Gastrocnemius medialis (tissue), 4 donors: ENCODE measurements at regions not wholly inside any gene's neighbourhood (a gene's known extent, or its start where the extent isn't known, plus 50 kb on each side); places are given as distances from the start of the nearest gene placed in this dataset.

Experiments
- ATAC-seq, 2 donors: fragments of 150-250 bp; one replicate each; pipeline ENCODE4 v1.9.1; 2016
- DNase-seq, 2 donors: peaks; one replicate each; pipeline ENCODE4 v3.0.0-alpha.2; 2019
- H3K27ac ChIP-seq, 4 donors: fragments of 200-600 bp; sonication (generic); 1 replicate in 1 of 4; 2 replicates in 3 of 4; pipeline ENCODE4 v1.5.1; 2016 to 2018; ENCODE audit warnings: mild to moderate bottlenecking in 2 of 4, moderate library complexity in 1 of 4
- H3K27me3 ChIP-seq, 3 donors: fragments of 200-600 bp; sonication (generic) in 2 of 3; 1 replicate in 1 of 3; 2 replicates in 2 of 3; pipeline versions ENCODE4 v1.5.1 to v1.6.0; 2016 to 2019; ENCODE audit warnings: mild to moderate bottlenecking in 1 of 3, moderate library complexity in 1 of 3
- H3K36me3 ChIP-seq, 2 donors: fragments of 200-600 bp; sonication (generic) in 1 of 2; one replicate each; pipeline ENCODE4 v1.5.1; 2017 to 2018
- H3K4me1 ChIP-seq, 2 donors: fragments of 200-600 bp; sonication (generic) in 1 of 2; one replicate each; pipeline ENCODE4 v1.5.1; 2016 to 2017; ENCODE audit warnings: mild to moderate bottlenecking in 2 of 2
- H3K4me3 ChIP-seq, 4 donors: fragments of 200-600 bp; sonication (generic) in 3 of 4; 1 replicate in 1 of 4; 2 replicates in 3 of 4; pipeline ENCODE4 v1.5.1; 2016 to 2019; ENCODE audit warnings: mild to moderate bottlenecking in 2 of 4
- H3K9me3 ChIP-seq, 3 donors: fragments of 200-600 bp; sonication (generic) in 2 of 3; 1 replicate in 1 of 3; 2 replicates in 2 of 3; pipeline ENCODE4 v1.5.1; 2016 to 2019
- POLR2A ChIP-seq, 2 donors: fragments of 450-650 bp; IDR thresholded peaks; one replicate each; pipeline ENCODE4 v1.6.1; 2017; ENCODE audit warnings: antibody characterized with exemption in 2 of 2, mild to moderate bottlenecking in 2 of 2, moderate library complexity in 2 of 2
- in situ Hi-C, 4 donors: fragments of 200-750 bp; cut with MboI; loops; one replicate each; pipeline versions ENCODE4 v1.15.0 to v1.8.0; 2017; ENCODE audit warnings: low sequenced_read_pairs in 4 of 4
- intact Hi-C: fragments of 100-400 bp; cut with DNase I; formaldehyde crosslinking; loops from one replicate; pipeline ENCODE4 v1.15.1; 2023; ENCODE audit warnings: low total_unique reads
- TF ChIP-seq, protein P1 (sequence below), 5 experiments: fragments of 450-650 bp in 3 of 5; fragments of 200-600 bp in 2 of 5; sonication (generic) in 2 of 5; IDR thresholded peaks in 4 of 5; conservative IDR thresholded peaks in 1 of 5; 1 replicate in 4 of 5; 2 replicates in 1 of 5; pipeline ENCODE4 v1.5.1; 2016 to 2019; ENCODE audit warnings: antibody characterized with exemption in 5 of 5, mild to moderate bottlenecking in 3 of 5, moderate library complexity in 3 of 5

DNA sequence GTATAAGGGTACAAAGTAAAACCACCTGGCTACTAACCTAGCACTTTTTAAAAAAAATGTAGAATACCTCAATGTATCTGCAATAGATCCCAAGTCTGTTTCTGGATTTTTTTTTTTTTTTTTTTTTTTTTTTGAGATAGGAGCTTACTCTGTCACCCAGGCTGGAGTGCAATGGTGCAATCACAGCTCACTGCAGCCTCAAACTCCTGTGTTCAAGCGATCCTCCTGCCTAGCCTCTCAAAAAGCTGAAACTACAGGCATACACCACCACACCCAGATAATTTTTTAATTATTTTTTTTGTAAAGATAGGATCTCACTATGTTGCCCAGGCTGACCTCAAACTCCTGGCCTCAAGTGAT, 537.5 kb upstream of the CAMK1G start:
- H3K27ac ChIP-seq, result no peak overlapping the region
- TF ChIP-seq, protein P1, sequence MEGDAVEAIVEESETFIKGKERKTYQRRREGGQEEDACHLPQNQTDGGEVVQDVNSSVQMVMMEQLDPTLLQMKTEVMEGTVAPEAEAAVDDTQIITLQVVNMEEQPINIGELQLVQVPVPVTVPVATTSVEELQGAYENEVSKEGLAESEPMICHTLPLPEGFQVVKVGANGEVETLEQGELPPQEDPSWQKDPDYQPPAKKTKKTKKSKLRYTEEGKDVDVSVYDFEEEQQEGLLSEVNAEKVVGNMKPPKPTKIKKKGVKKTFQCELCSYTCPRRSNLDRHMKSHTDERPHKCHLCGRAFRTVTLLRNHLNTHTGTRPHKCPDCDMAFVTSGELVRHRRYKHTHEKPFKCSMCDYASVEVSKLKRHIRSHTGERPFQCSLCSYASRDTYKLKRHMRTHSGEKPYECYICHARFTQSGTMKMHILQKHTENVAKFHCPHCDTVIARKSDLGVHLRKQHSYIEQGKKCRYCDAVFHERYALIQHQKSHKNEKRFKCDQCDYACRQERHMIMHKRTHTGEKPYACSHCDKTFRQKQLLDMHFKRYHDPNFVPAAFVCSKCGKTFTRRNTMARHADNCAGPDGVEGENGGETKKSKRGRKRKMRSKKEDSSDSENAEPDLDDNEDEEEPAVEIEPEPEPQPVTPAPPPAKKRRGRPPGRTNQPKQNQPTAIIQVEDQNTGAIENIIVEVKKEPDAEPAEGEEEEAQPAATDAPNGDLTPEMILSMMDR (IDR thresholded peaks at IDR 0.05 in 4 of 5, conservative IDR thresholded peaks at IDR 0.05 in 1 of 5), result no peak
- TF ChIP-seq POLR2A (IDR thresholded peaks at IDR 0.05), result no peak
- DNase-seq (no peak), ATAC-seq (no peak)
- no peaks in the 10 kb centered on the region for H3K4me1 ChIP-seq
- no peaks in the 10 kb centered on the region for H3K36me3 ChIP-seq
- in situ Hi-C loops (no loop called here), intact Hi-C loops (no loop called here)
- no peaks in the 10 kb centered on the region for H3K27me3 ChIP-seq
- H3K4me3 ChIP-seq, result no peak overlapping the region
- no peaks in the 10 kb centered on the region for H3K9me3 ChIP-seq

DNA sequence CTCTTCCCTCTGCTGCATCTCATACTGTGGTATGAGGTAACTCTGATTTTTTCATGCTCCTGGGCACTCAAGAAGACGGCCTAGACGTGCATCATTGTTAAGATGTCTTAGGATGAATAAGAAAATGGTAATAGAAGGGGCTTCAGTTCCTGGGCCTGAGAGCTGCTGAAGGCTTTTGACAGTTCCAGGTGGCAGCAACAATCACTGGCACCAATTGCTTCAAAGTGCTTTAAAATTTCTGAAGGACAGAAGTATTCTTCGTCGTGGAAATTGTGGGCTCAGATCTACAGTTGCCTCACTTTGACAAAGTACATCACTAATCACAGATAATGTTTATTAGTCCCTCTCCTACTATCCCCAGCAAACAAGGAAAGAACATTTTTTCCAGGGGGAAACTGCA, 536.6 kb upstream of the CAMK1G start:
- in situ Hi-C loops, result no loop called here
- Histone ChIP-seq H3K9me3 (no peaks in the 10 kb centered on the region), H3K4me3 (no peak overlapping the region), H3K4me1 (no peaks in the 10 kb centered on the region), H3K27me3 (no peaks in the 10 kb centered on the region), H3K36me3 (no peaks in the 10 kb centered on the region), H3K27ac (no peak overlapping the region)
- ATAC-seq (no peak), DNase-seq (no peak)
- intact Hi-C loops, result no loop called here
- no peak for TF ChIP-seq POLR2A (IDR thresholded peaks at IDR 0.05)
- TF ChIP-seq, protein P1 (IDR thresholded peaks at IDR 0.05 in 4 of 5, conservative IDR thresholded peaks at IDR 0.05 in 1 of 5), result no peak

DNA sequence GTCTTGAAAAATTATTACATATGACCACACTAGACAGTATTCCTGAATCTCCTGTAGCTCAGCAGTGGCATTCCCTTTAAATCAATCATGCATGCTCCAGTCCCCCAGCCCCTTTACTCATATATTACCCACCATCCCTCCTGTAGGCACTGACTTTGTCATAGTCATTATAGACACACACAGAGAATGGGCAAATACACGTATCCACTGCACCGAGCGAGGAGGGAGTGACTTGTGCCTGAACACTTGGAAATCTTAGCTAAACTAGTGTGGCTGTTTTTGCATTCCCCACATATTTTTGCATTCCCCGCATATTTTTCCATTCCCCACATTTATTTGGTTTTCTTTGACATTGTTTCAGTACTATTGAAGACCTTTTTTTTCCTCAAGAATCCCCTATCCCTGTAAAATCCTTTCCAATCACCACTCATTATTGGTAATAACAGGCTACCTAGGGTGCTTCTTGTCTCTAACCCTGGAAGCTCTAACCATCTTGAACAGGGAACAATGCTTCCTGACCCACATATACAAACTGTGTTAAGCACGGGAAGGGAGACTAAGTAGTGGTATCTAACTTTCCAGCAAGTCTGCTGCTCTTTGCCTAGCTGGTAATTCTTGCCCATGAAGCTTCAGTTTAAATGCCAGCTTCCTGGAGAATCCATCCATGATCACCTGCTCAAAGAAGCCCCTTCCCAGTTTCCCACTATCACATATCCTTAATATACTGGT, 534.4 kb upstream of the CAMK1G start:
- Histone ChIP-seq H3K4me3 (no peak overlapping the region), H3K9me3 (no peaks in the 10 kb centered on the region), H3K4me1 (no peaks in the 10 kb centered on the region), H3K27ac (no peak overlapping the region), H3K36me3 (no peaks in the 10 kb centered on the region), H3K27me3 (no peaks in the 10 kb centered on the region)
- in situ Hi-C loops, result no loop called here
- TF ChIP-seq, protein P1 (IDR thresholded peaks at IDR 0.05 in 4 of 5, conservative IDR thresholded peaks at IDR 0.05 in 1 of 5), result no peak
- TF ChIP-seq POLR2A (IDR thresholded peaks at IDR 0.05), result no peak
- no peak for ATAC-seq
- intact Hi-C loops, result no loop called here
- no peak for DNase-seq

GRCh38 chr1:209051570-209051969, 531.9 kb upstream of the CAMK1G start:
- Histone ChIP-seq H3K27me3 (no peaks in the 10 kb centered on the region), H3K9me3 (peaks cover 0 to under 1% (median 0%) of the 10 kb centered on the region in 3 donors), H3K27ac (no peak overlapping the region), H3K4me1 (no peaks in the 10 kb centered on the region), H3K4me3 (no peak overlapping the region), H3K36me3 (no peaks in the 10 kb centered on the region)
- DNase-seq (no peak), ATAC-seq (no peak)
- in situ Hi-C loops, result no loop called here
- TF ChIP-seq POLR2A (IDR thresholded peaks at IDR 0.05), result no peak
- TF ChIP-seq, protein P1 (IDR thresholded peaks at IDR 0.05 in 4 of 5, conservative IDR thresholded peaks at IDR 0.05 in 1 of 5), result no peak
- intact Hi-C loops, result no loop called here

DNA sequence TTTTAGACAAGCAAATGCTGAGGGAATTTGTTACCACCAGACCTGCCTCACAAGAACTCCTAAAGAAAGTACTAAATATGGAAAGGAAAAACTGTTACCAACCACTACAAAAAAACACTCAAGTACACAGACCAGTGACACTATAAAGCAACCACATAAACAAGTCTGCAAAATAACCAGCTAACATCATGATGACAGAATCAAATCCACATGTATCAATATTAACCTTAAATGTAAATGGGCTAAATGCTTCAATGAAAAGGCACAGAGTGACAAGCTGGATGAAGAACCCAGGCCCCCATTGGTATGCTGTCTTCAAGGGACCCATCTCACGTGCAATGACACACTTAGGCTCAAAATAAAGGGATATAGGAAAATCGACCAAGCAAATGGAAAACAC, 529.9 kb upstream of the CAMK1G start:
- no peaks in the 10 kb centered on the region for H3K36me3 ChIP-seq
- in situ Hi-C loops (no loop called here), intact Hi-C loops (no loop called here)
- ATAC-seq (no peak), DNase-seq (no peak)
- peaks cover 0 to 4% (median 0%) of the 10 kb centered on the region in 3 donors for H3K9me3 ChIP-seq
- H3K27me3 ChIP-seq, result no peaks in the 10 kb centered on the region
- no peak overlapping the region for H3K27ac ChIP-seq
- TF ChIP-seq, protein P1 (IDR thresholded peaks at IDR 0.05 in 4 of 5, conservative IDR thresholded peaks at IDR 0.05 in 1 of 5), result no peak
- TF ChIP-seq POLR2A (IDR thresholded peaks at IDR 0.05), result no peak
- no peak overlapping the region for H3K4me3 ChIP-seq
- no peaks in the 10 kb centered on the region for H3K4me1 ChIP-seq
